ENCODE measurements at regions not wholly inside any gene's neighbourhood (a gene's known extent, or its start where the extent isn't known, plus 50 kb on each side); places are given as distances from the start of the nearest gene placed in this dataset.

DNA sequence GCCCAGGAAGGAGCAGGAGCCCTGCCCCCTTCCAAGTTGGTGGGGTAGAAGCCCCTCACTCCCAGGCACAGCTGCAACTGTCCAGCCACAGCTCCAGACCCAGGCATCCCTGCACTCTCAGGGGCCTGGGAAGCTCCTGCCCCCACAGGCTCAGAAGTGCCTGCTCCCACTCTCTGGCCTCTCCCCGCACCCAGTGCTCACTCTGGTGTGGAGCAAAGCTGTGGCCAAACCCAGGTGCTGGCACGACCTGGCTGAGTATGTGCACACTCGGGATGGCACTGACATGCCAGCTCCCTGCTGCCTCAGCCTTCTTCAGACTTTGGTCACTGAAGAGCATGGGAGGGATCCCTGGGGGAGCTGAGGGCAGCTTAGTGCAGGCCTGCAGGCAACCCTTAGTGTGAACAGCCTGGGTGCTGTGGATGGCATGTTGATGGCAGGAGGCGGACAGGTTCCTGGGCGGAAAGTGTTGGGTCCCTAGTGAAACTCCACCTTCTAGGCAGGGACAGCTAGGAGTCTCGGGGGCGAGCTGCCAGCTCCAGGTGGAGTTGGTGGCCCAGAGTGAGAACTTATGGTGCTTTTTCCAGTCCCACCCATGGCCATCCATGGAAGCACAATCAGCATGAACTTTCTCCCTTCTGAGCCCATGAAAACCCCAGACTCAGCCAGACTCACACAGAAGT is 489.2 kb upstream of the ROBO2 start:
- Histone ChIP-seq H3K36me3 (no peaks in the 10 kb centered on the region), H3K27me3 (no peaks in the 10 kb centered on the region), H3K9me3 (no peaks in the 10 kb centered on the region), H3K4me1 (no peaks in the 10 kb centered on the region), H3K27ac (no peak overlapping the region), H3K4me3 (no peak overlapping the region)
- 83% methylated on average over 7 of the region's 7 CpGs; no CpG with 5 or more reads in 1 of the 2 donors for WGBS, 2 donors (ENCODE audit: low coverage in 1 of 2)
- no peak for TF ChIP-seq POLR2A (IDR thresholded peaks at IDR 0.05)
- no peak for TF ChIP-seq POLR2AphosphoS5 (IDR thresholded peaks at IDR 0.05)
- TF ChIP-seq, protein P1, sequence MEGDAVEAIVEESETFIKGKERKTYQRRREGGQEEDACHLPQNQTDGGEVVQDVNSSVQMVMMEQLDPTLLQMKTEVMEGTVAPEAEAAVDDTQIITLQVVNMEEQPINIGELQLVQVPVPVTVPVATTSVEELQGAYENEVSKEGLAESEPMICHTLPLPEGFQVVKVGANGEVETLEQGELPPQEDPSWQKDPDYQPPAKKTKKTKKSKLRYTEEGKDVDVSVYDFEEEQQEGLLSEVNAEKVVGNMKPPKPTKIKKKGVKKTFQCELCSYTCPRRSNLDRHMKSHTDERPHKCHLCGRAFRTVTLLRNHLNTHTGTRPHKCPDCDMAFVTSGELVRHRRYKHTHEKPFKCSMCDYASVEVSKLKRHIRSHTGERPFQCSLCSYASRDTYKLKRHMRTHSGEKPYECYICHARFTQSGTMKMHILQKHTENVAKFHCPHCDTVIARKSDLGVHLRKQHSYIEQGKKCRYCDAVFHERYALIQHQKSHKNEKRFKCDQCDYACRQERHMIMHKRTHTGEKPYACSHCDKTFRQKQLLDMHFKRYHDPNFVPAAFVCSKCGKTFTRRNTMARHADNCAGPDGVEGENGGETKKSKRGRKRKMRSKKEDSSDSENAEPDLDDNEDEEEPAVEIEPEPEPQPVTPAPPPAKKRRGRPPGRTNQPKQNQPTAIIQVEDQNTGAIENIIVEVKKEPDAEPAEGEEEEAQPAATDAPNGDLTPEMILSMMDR (IDR thresholded peaks at IDR 0.05), result no peak
- TF ChIP-seq EP300 (IDR thresholded peaks at IDR 0.05; ENCODE audit: low read depth), result no peak
- intact Hi-C loops (cut with DNase I; ENCODE audit: low total_unique reads) (no loop called here), in situ Hi-C loops (cut with MboI; ENCODE audit: low pct_ligation_motif_present in 1 of 4, low pct_unique_long_range_greater_than_20kb in 1 of 4, low sequenced_read_pairs in 3 of 4) (no loop called here)
- DNase-seq, result no peak

DNA sequence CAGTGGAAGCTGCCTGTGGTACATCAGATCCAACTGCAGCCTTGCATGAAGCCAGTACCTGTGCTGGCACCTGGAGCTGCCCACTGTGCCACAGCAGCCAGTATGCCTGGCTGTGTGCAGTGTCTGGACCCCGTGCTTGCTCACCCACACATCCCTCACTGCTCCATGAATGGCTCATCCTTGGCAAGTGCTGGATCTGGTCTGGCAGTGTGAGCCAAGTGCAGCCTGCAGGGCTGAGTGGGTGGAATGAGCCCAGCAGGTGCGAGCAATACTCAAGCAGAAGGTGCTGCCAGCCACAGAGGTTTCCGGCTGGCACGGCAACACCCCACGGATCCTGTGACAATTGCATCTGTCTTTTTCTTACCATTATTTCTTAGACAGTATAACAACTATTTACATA is 488.2 kb upstream of the ROBO2 start:
- Histone ChIP-seq H3K27me3 (no peaks in the 10 kb centered on the region), H3K36me3 (no peaks in the 10 kb centered on the region), H3K4me3 (no peak overlapping the region), H3K27ac (no peak overlapping the region), H3K4me1 (no peaks in the 10 kb centered on the region), H3K9me3 (no peaks in the 10 kb centered on the region)
- 83 to 100% methylated on average over 2 to 5 of the region's 5 CpGs for WGBS, 2 donors (ENCODE audit: low coverage in 1 of 2)
- TF ChIP-seq POLR2A (IDR thresholded peaks at IDR 0.05) (no peak), EP300 (IDR thresholded peaks at IDR 0.05; ENCODE audit: low read depth) (no peak), POLR2AphosphoS5 (IDR thresholded peaks at IDR 0.05) (no peak)
- TF ChIP-seq, protein P1 (IDR thresholded peaks at IDR 0.05), result no peak
- in situ Hi-C loops (cut with MboI; ENCODE audit: low pct_ligation_motif_present in 1 of 4, low pct_unique_long_range_greater_than_20kb in 1 of 4, low sequenced_read_pairs in 3 of 4), result no loop called here
- DNase-seq, result no peak
- intact Hi-C loops (cut with DNase I; ENCODE audit: low total_unique reads), result no loop called here

DNA sequence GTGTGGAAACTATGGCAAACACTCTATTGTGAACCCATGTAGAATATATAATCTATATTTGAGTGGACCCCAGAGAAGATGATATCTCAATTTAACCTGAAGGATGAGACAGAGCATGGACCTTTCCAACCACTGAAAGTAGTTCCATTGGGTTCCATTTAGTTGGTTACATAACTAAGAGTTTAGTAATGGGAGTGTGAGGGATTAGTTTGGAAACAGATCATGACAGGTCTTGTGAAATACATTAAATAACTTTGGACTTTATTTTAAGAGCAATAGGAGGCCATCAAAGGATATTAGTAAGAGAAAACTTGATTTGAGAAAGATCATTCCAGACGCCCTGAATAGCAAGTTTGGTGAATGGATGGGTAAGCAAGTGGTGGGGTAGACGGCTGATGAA is 487.2 kb upstream of the ROBO2 start:
- no peak overlapping the region for H3K27ac ChIP-seq
- in situ Hi-C loops (cut with MboI; ENCODE audit: low pct_ligation_motif_present in 1 of 4, low pct_unique_long_range_greater_than_20kb in 1 of 4, low sequenced_read_pairs in 3 of 4), result no loop called here
- no peak overlapping the region for H3K4me3 ChIP-seq
- no peaks in the 10 kb centered on the region for H3K27me3 ChIP-seq
- DNase-seq, result no peak
- no peaks in the 10 kb centered on the region for H3K9me3 ChIP-seq
- TF ChIP-seq, protein P1 (IDR thresholded peaks at IDR 0.05), result no peak
- no peak for TF ChIP-seq POLR2AphosphoS5 (IDR thresholded peaks at IDR 0.05)
- TF ChIP-seq EP300 (IDR thresholded peaks at IDR 0.05; ENCODE audit: low read depth), result no peak
- no peak for TF ChIP-seq POLR2A (IDR thresholded peaks at IDR 0.05)
- WGBS, 2 donors (ENCODE audit: low coverage in 1 of 2), result 53 to 82% methylated on average over 2 of the region's 2 CpGs
- no peaks in the 10 kb centered on the region for H3K36me3 ChIP-seq
- no peaks in the 10 kb centered on the region for H3K4me1 ChIP-seq
- intact Hi-C loops (cut with DNase I; ENCODE audit: low total_unique reads), result no loop called here

DNA sequence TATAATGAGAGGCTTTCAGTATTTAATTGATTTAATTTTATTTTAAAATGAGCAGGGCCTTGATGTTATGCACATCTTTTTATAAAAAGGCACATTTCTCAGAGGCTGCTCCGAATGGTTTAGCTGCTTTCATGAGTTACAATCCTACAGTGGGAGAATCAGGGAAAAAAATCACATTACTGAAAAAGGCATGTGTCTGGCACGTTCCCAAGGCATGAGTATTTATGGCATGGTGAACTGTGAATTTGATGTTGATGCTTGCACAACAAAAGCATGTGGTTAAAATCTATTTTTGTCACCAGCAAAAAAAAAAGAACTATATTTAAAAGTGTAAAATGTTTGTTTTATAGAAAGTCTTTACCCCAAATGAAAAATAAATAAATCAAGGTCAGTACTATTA is 485.2 kb upstream of the ROBO2 start:
- H3K9me3 ChIP-seq, result no peaks in the 10 kb centered on the region
- intact Hi-C loops (cut with DNase I; ENCODE audit: low total_unique reads), result no loop called here
- 0 to 17% methylated on average over 2 of the region's 2 CpGs for WGBS, 2 donors (ENCODE audit: low coverage in 1 of 2)
- no peaks in the 10 kb centered on the region for H3K4me1 ChIP-seq
- H3K27me3 ChIP-seq, result no peaks in the 10 kb centered on the region
- no peak overlapping the region for H3K27ac ChIP-seq
- no peaks in the 10 kb centered on the region for H3K36me3 ChIP-seq
- in situ Hi-C loops (cut with MboI; ENCODE audit: low pct_ligation_motif_present in 1 of 4, low pct_unique_long_range_greater_than_20kb in 1 of 4, low sequenced_read_pairs in 3 of 4), result no loop called here
- H3K4me3 ChIP-seq, result no peak overlapping the region
- DNase-seq, result no peak
- TF ChIP-seq, protein P1 (IDR thresholded peaks at IDR 0.05), result no peak
- TF ChIP-seq POLR2AphosphoS5 (IDR thresholded peaks at IDR 0.05) (no peak), EP300 (IDR thresholded peaks at IDR 0.05; ENCODE audit: low read depth) (no peak), POLR2A (IDR thresholded peaks at IDR 0.05) (no peak)

All from transverse colon (tissue), 4 donors.